Mammary epithelial cell (primary cell): ENCODE measurements at regions not wholly inside any gene's neighbourhood (a gene's known extent, or its start where the extent isn't known, plus 50 kb on each side); places are given as distances from the start of the nearest gene placed in this dataset.

Experiments used
- CTCF ChIP-seq, 2 donors: IDR thresholded peaks in 1 of 2; conservative IDR thresholded peaks in 1 of 2; 2 replicates each; pipeline ENCODE4 v1.5.1; 2011 to 2012; ENCODE audit warnings: inconsistent platforms in 2 of 2, low read length in 2 of 2, mild to moderate bottlenecking in 2 of 2, control low read depth in 1 of 2, low read depth in 1 of 2; ENCODE audit not compliant: insufficient read depth in 1 of 2; ENCODE audit errors: extremely low read depth in 1 of 2
- EZH2 ChIP-seq: IDR thresholded peaks from 2 replicates; pipeline ENCODE4 v1.6.1; 2012; ENCODE audit warnings: low read length, inconsistent platforms, borderline replicate concordance

- TF ChIP-seq CTCF (conservative IDR thresholded peaks at IDR 0.05 in 1 of 2, IDR thresholded peaks at IDR 0.05 in 1 of 2; ENCODE audit: extremely low read depth in 1 of 2, insufficient read depth in 1 of 2, low read depth in 1 of 2, low read length in 2 of 2) (no peak), EZH2 (no peak)
Measured at GRCh38 chrX:65607070-65607742, 60.2 kb upstream of the MSN start.
